B cell (primary cell): ENCODE measurements at regions not wholly inside any gene's neighbourhood (a gene's known extent, or its start where the extent isn't known, plus 50 kb on each side); places are given as distances from the start of the nearest gene placed in this dataset.

Source experiments
- ATAC-seq: fragments of 200-7000 bp; cut with Tn5 transposase; one replicate; pipeline ENCODE4 v1.10.0; 2021; ENCODE audit warnings: low read depth, mild to moderate bottlenecking, moderate number of reproducible peaks, moderate library complexity
- CTCF ChIA-PET: fragments of 350-600 bp; sonication (Branson Sonifier 250); formaldehyde crosslinking; loops from one replicate; lab custom pipeline; 2021; ENCODE audit warnings: antibody characterized with exemption, inconsistent platforms; lab: Charles Lee
- POLR2A ChIA-PET: fragments of 350-600 bp; sonication (Branson Sonifier 250); formaldehyde crosslinking; loops from one replicate; lab custom pipeline; 2021; ENCODE audit warnings: antibody characterized with exemption; lab: Charles Lee
- DNase-seq: peaks from one replicate; pipeline ENCODE4 v3.0.0; 2013
- H2AFZ ChIP-seq: 2 replicates; pipeline ENCODE4 v1.6.1; 2012; ENCODE audit warnings: mild to moderate bottlenecking, low read depth, low read length; ENCODE audit not compliant: insufficient read depth, poor library complexity, severe bottlenecking
- H3K27ac ChIP-seq, 2 donors: 1 replicate in 1 of 2; 2 replicates in 1 of 2; pipeline ENCODE4 v1.5.1; 2012 to 2013; ENCODE audit warnings: low read length in 2 of 2, mild to moderate bottlenecking in 2 of 2, moderate library complexity in 1 of 2
- H3K27me3 ChIP-seq, 4 experiments: fragments of 200-600 bp in 1 of 4; sonication (generic) in 1 of 4; replicated peaks in 1 of 4; 1 replicate in 2 of 4; 2 replicates in 2 of 4; pipeline versions ENCODE4 v1.6.1 to v1.7.0; 2013 to 2016; ENCODE audit warnings: low read length in 3 of 4, mild to moderate bottlenecking in 2 of 4, mixed read lengths in 1 of 4, moderate library complexity in 1 of 4; ENCODE audit not compliant: insufficient read depth in 4 of 4, control insufficient read depth in 3 of 4; ENCODE audit errors: control extremely low read depth in 1 of 4
- H3K36me3 ChIP-seq, 2 experiments: replicated peaks in 1 of 2; 1 replicate in 1 of 2; 2 replicates in 1 of 2; pipeline versions ENCODE4 v1.6.1 to v1.7.1; 2013; ENCODE audit warnings: low read length in 1 of 2; ENCODE audit not compliant: insufficient read depth in 2 of 2, control insufficient read depth in 1 of 2; ENCODE audit errors: control extremely low read depth in 1 of 2, extremely low read depth in 1 of 2
- H3K4me1 ChIP-seq, 2 donors: fragments of 200-600 bp in 1 of 2; sonication (generic) in 1 of 2; 1 replicate in 1 of 2; 2 replicates in 1 of 2; pipeline versions ENCODE4 v1.5.1 to v1.6.1; 2013 to 2017; ENCODE audit warnings: low read length in 2 of 2; ENCODE audit not compliant: control insufficient read depth in 2 of 2, insufficient read depth in 2 of 2
- H3K4me2 ChIP-seq: replicated peaks from 2 replicates; pipeline ENCODE3; 2012; ENCODE audit warnings: mild to moderate bottlenecking, low read depth, low read length; ENCODE audit not compliant: poor library complexity, severe bottlenecking
- H3K4me3 ChIP-seq, 5 experiments: fragments of 200-600 bp in 1 of 5; sonication (generic) in 1 of 5; 1 replicate in 3 of 5; 2 replicates in 2 of 5; pipeline versions ENCODE4 v1.5.1 to v1.7.0; 2011 to 2016; ENCODE audit warnings: low read length in 4 of 5, mild to moderate bottlenecking in 4 of 5, low read depth in 2 of 5, control low read depth in 1 of 5, moderate library complexity in 1 of 5; ENCODE audit not compliant: insufficient read depth in 1 of 5; ENCODE audit errors: control extremely low read depth in 1 of 5, extremely low read depth in 1 of 5
- H3K79me2 ChIP-seq: fragments of 200-600 bp; sonication (generic); one replicate; pipeline ENCODE4 v1.6.0; 2016; ENCODE audit warnings: low read length; ENCODE audit not compliant: control insufficient read depth, insufficient read depth
- H3K9ac ChIP-seq: fragments of 200-600 bp; sonication (generic); 2 replicates; pipeline ENCODE4 v1.6.1; 2017; ENCODE audit warnings: mild to moderate bottlenecking, low read length, moderate library complexity
- H3K9me3 ChIP-seq, 3 donors: one replicate each; pipeline versions ENCODE4 v1.6.1 to v1.7.1; 2013; ENCODE audit warnings: low read length in 2 of 3; ENCODE audit not compliant: control insufficient read depth in 2 of 3, insufficient read depth in 1 of 3; ENCODE audit errors: control extremely low read depth in 1 of 3
- H4K20me1 ChIP-seq: 2 replicates; pipeline ENCODE4 v1.6.0; 2012; ENCODE audit warnings: mild to moderate bottlenecking, low read length; ENCODE audit not compliant: insufficient read depth, control insufficient read depth, poor library complexity, severe bottlenecking
- H3K27ac Mint-ChIP-seq: one replicate; pipeline ENCODE4 v1.8.0; 2021; ENCODE audit warnings: mixed read lengths
- H3K27me3 Mint-ChIP-seq: one replicate; pipeline ENCODE4 v1.8.0; 2021; ENCODE audit warnings: mixed read lengths
- H3K4me1 Mint-ChIP-seq: one replicate; pipeline ENCODE4 v1.8.0; 2021; ENCODE audit warnings: mixed read lengths
- H3K4me3 Mint-ChIP-seq: one replicate; pipeline ENCODE4 v1.8.0; 2021; ENCODE audit warnings: mixed read lengths
- H3K9me3 Mint-ChIP-seq: one replicate; pipeline ENCODE4 v1.8.0; 2022; ENCODE audit warnings: mixed read lengths; ENCODE audit not compliant: insufficient read depth
- EZH2 ChIP-seq: IDR thresholded peaks from 2 replicates; pipeline ENCODE4 v1.6.1; 2012; ENCODE audit warnings: borderline replicate concordance, low read depth, mild to moderate bottlenecking, moderate library complexity, low read length; ENCODE audit not compliant: insufficient read depth, poor library complexity, severe bottlenecking
- WGBS: methylation state at CpG from one replicate; pipeline ENCODE4 v1.1.5; 2013; ENCODE audit warnings: missing lambda C conversion rate; ENCODE audit not compliant: insufficient coverage; 5-methylcytosine and 5-hydroxymethylcytosine counted together
- intact Hi-C: fragments of 100-400 bp; cut with micrococcal nuclease; formaldehyde crosslinking; loops from one replicate; pipeline ENCODE4 v1.10.0; 2022
- TF ChIP-seq, protein P1 (sequence below): fragments of 200-600 bp; IDR thresholded peaks from one replicate; pipeline ENCODE4 v1.8.0; 2022; ENCODE audit warnings: antibody characterized with exemption, mild to moderate bottlenecking

DNA sequence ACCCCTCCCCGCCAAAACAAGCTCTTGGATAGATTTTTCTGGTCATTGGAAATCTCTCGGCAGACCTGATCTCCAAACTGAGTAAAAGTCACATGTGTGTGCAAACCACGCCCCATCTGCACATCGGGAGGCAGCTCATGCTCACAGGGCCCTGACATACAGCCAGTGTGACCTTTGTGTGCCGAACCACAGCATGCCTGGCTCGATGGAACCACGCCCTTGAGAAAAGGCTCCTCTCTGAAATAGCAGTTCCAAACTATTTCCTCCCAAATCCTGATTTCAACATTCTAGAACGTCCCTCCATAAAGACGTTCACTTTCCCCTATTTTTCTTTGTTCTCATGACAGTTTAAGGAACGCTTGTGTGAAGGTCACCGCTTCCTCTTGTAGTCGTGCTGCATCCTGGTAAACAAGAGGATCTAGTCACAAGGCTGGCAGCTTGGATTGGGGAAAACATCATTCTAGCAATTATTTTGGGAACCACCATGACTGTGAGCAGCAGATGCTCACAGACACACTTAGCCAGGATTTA is 59.3 kb upstream of the MAP4K4 start:
- WGBS: 89% methylated on average over 9 of the region's 12 CpGs
- CTCF ChIA-PET: no interaction called here
- no peak overlapping the region for H3K27ac Mint-ChIP-seq

DNA sequence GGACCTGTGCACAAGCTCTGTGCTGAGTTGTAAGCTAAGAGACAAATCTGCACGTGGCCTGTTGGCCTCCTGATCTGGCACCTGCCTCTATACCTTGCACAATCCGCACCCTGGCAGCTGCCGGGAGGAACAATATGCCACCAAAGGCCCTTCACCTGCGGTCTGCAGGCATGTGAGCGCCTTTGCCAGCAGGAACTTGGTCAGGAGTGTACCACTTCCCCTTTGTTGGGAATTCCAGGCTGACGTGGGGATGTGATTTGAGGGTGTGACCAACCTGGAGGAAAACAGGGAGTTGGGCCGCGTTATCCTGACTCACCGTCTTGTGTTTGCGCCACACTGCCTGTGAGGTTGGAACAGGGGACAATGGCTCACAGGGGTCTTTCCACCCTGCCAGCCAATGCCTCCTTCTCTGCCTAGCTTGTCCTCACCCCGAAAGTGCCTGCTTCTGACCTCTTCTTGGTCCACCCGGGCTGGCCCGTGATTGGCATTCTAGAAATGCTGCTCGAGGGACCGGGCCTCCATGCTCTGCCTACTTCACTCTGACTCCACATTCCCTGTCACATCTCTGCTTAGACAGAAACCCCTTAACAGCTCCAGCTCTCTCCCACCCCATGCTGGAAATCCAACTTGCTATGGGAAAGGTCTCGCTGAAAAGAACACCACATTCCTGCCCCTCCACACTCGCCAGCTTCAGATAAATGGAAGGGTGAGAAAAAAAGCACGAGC is 67.1 kb upstream of the MAP4K4 start:
- Mint-ChIP-seq H3K4me1 (peaks cover 12% of the 10 kb centered on the region), H3K27ac (peak overlapping the region; percentile 56), H3K4me3 (no peak overlapping the region), H3K27me3 (no peaks in the 10 kb centered on the region), H3K9me3 (peaks cover 7% of the 10 kb centered on the region)
- Histone ChIP-seq H3K79me2 (no peaks in the 10 kb centered on the region), H3K27me3 (no peaks in the 10 kb centered on the region), H2AFZ (no peak overlapping the region), H3K9ac (no peak overlapping the region), H3K36me3 (no peaks in the 10 kb centered on the region), H4K20me1 (no peaks in the 10 kb centered on the region), H3K4me3 (no peak overlapping the region), H3K4me2 (no peak overlapping the region), H3K4me1 (peaks cover 3 to 5% of the 10 kb centered on the region in 2 donors), H3K9me3 (peaks cover 0 to 11% (median 0%) of the 10 kb centered on the region in 3 donors), H3K27ac (no peak overlapping the region)
- POLR2A ChIA-PET: interaction anchor here (0.7 kb wide), 1 partner anchor 71 kb away, joined by 4 read pairs; no protein-coding TSS in a partner anchor
- ATAC-seq (no peak), DNase-seq (no peak)
- intact Hi-C loops: no loop called here
- TF ChIP-seq, protein P1, sequence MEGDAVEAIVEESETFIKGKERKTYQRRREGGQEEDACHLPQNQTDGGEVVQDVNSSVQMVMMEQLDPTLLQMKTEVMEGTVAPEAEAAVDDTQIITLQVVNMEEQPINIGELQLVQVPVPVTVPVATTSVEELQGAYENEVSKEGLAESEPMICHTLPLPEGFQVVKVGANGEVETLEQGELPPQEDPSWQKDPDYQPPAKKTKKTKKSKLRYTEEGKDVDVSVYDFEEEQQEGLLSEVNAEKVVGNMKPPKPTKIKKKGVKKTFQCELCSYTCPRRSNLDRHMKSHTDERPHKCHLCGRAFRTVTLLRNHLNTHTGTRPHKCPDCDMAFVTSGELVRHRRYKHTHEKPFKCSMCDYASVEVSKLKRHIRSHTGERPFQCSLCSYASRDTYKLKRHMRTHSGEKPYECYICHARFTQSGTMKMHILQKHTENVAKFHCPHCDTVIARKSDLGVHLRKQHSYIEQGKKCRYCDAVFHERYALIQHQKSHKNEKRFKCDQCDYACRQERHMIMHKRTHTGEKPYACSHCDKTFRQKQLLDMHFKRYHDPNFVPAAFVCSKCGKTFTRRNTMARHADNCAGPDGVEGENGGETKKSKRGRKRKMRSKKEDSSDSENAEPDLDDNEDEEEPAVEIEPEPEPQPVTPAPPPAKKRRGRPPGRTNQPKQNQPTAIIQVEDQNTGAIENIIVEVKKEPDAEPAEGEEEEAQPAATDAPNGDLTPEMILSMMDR: no peak
- no peak for TF ChIP-seq EZH2
- WGBS: 87% methylated on average over 14 of the region's 18 CpGs
- CTCF ChIA-PET: no interaction called here

More for the DNA sequence above, 59.3 kb upstream of the MAP4K4 start:
- Histone ChIP-seq H3K79me2 (no peaks in the 10 kb centered on the region), H3K9me3 (peaks cover 0 to 3% (median 0%) of the 10 kb centered on the region in 3 donors), H3K4me3 (no peak overlapping the region), H2AFZ (no peak overlapping the region), H3K9ac (no peak overlapping the region), H3K27me3 (no peaks in the 10 kb centered on the region), H3K4me1 (no peaks in the 10 kb centered on the region), H3K36me3 (no peaks in the 10 kb centered on the region), H4K20me1 (no peaks in the 10 kb centered on the region), H3K27ac (no peak overlapping the region), H3K4me2 (no peak overlapping the region)
- no peak overlapping the region for H3K4me3 Mint-ChIP-seq
- no peak for ATAC-seq
- no peaks in the 10 kb centered on the region for H3K9me3 Mint-ChIP-seq
- intact Hi-C loops: no loop called here
- no peak for DNase-seq
- no peaks in the 10 kb centered on the region for H3K27me3 Mint-ChIP-seq
- POLR2A ChIA-PET: interaction anchor here (0.6 kb wide), 1 partner anchor 140 kb away, joined by 6 read pairs; no protein-coding TSS in a partner anchor
- H3K4me1 Mint-ChIP-seq: no peaks in the 10 kb centered on the region
- no peak for TF ChIP-seq EZH2
- TF ChIP-seq, protein P1: no peak
